Vagina (tissue), 2 donors: ENCODE measurements at regions not wholly inside any gene's neighbourhood (a gene's known extent, or its start where the extent isn't known, plus 50 kb on each side); places are given as distances from the start of the nearest gene placed in this dataset.

Source experiments
- POLR2A ChIP-seq, 2 donors: fragments of 450-650 bp; IDR thresholded peaks; one replicate each; pipeline ENCODE4 v1.6.1; 2017; ENCODE audit warnings: antibody characterized with exemption in 2 of 2, mild to moderate bottlenecking in 2 of 2, moderate library complexity in 2 of 2
- POLR2AphosphoS5 ChIP-seq, 2 donors: sonication (generic); formaldehyde crosslinking; IDR thresholded peaks; one replicate each; pipeline ENCODE4 v1.9.0; 2017; ENCODE audit warnings: antibody characterized with exemption in 2 of 2, mild to moderate bottlenecking in 2 of 2, low read depth in 1 of 2; ENCODE audit not compliant: insufficient read depth in 1 of 2
- TF ChIP-seq, protein P1 (sequence below), 3 experiments: fragments of 450-650 bp in 2 of 3; fragments of 200-600 bp in 1 of 3; sonication (generic) in 1 of 3; IDR thresholded peaks; one replicate each; pipeline ENCODE4 v1.5.1; 2017 to 2019; ENCODE audit warnings: antibody characterized with exemption in 3 of 3, mild to moderate bottlenecking in 2 of 3, moderate library complexity in 2 of 3

DNA sequence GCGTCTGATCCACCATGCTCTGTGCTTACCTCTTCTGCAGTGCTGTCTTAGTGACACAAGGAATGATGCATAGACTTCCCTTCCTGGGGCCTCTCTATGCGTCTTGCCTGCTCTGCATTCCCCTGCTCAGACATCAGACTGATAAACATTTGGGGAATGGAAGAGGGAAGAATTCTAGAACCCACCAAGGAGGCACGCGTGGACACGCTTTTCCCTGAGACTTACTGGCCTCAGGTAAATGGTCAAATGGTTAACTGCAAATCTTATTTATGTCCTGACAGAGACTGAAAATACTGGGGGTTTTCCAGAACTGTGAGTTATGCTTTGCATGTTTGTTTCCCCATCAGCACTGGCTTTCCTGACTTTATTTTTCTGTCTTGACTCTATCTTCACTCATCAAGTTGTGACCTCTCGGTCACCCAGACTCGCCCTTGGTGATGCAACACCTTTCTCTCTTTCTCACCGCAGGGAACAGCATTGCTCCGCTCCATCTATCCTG, 285.9 kb upstream of the FZD8 start:
- TF ChIP-seq, protein P1, sequence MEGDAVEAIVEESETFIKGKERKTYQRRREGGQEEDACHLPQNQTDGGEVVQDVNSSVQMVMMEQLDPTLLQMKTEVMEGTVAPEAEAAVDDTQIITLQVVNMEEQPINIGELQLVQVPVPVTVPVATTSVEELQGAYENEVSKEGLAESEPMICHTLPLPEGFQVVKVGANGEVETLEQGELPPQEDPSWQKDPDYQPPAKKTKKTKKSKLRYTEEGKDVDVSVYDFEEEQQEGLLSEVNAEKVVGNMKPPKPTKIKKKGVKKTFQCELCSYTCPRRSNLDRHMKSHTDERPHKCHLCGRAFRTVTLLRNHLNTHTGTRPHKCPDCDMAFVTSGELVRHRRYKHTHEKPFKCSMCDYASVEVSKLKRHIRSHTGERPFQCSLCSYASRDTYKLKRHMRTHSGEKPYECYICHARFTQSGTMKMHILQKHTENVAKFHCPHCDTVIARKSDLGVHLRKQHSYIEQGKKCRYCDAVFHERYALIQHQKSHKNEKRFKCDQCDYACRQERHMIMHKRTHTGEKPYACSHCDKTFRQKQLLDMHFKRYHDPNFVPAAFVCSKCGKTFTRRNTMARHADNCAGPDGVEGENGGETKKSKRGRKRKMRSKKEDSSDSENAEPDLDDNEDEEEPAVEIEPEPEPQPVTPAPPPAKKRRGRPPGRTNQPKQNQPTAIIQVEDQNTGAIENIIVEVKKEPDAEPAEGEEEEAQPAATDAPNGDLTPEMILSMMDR (IDR thresholded peaks at IDR 0.05) = no peak
- TF ChIP-seq POLR2AphosphoS5 (IDR thresholded peaks at IDR 0.05; ENCODE audit: insufficient read depth in 1 of 2, low read depth in 1 of 2) (no peak), POLR2A (IDR thresholded peaks at IDR 0.05) (no peak)
